ENCODE measurements at regions not wholly inside any gene's neighbourhood (a gene's known extent, or its start where the extent isn't known, plus 50 kb on each side); places are given as distances from the start of the nearest gene placed in this dataset.

DNA sequence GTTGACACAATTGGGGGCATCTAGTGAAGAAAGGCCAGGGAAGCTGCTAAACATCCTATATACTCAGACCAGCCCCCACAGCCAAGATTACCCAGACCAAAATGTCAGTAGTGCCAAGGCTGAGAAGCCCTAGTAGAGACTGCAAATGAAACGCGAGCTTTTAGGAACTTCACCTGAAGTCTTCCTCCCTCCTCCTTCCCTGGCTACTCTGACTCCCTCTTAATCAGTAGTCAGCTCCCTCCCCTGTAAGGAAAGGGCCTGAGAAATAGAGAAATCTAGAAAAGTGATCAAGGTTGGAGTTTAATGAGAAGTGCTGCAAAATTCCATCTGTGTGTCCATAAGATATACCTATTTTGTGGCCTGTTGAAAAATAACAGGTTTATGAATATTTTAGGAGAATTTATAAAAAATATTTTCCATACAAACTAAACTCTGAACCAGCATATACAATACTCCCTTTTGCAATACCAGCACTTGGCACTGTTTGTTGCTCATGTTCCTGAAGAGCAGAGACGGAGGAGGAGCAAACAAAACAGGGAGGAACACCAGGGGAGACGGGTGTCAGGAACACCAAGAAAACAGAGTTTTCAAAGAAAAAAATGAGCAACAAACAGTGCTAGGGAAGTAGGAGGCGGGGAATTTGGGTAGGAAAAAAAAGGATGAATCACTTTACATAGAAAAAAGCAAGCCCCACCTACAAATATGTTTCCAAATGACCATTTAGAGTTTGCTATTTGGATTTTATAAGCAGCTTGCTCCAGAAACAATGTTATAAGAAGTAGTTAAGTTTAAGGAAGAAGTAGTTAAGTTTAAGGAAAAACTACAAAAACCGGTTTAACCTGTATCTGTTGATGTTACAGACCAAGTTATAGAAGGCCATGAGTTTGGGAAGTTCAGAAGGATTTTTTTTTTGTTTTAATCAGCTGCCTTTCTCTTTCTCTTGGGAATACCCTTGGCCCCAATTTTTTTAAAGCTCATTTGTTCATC, 282.1 kb upstream of the GRIP1 start:
- FAIRE-seq, result no peak

DNA sequence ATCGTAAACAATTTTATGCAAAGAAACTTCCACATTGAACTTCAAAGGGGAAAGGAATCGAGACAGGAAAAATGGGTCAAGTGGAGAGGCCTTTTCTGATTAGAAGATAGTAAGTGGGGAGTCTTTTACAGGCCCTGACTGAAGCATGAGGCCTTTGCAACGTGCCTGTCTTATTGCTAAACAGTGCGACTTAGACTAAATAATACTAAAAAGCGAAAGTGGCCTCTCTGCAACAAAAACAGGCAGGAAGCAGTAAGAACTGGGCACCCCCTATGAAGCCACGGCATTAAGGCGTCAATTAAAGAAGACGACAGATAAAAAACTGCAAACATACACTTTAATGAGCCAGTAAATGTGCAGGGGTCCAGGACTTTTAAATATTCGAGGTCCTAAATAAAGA, 283.4 kb upstream of the GRIP1 start:
- FAIRE-seq, result no peak
- TF ChIP-seq POU2F2 (IDR thresholded peaks at IDR 0.05; ENCODE audit: low read depth, low read length) (no peak), POLR2AphosphoS5 (IDR thresholded peaks at IDR 0.05; ENCODE audit: low read depth, low read length) (no peak), SPI1 (IDR thresholded peaks at IDR 0.05; ENCODE audit: low read depth, low read length) (no peak), POLR2A (IDR thresholded peaks at IDR 0.05; ENCODE audit: low read depth, low read length) (no peak), PAX5 (IDR thresholded peaks at IDR 0.05; ENCODE audit: insufficient read depth, low read length, severe bottlenecking) (no peak), TAF1 (IDR thresholded peaks at IDR 0.05; ENCODE audit: low read depth, low read length) (no peak)
- DNase-seq (ENCODE audit: insufficient read length, low spot score), result no peak

More for the DNA sequence above, 282.1 kb upstream of the GRIP1 start:
- DNase-seq (ENCODE audit: insufficient read length, low spot score), result no peak
- no peak for TF ChIP-seq TAF1 (IDR thresholded peaks at IDR 0.05; ENCODE audit: low read depth, low read length)
- TF ChIP-seq PAX5 (IDR thresholded peaks at IDR 0.05; ENCODE audit: insufficient read depth, low read length, severe bottlenecking), result no peak
- no peak for TF ChIP-seq POLR2AphosphoS5 (IDR thresholded peaks at IDR 0.05; ENCODE audit: low read depth, low read length)
- TF ChIP-seq POU2F2 (IDR thresholded peaks at IDR 0.05; ENCODE audit: low read depth, low read length), result no peak
- TF ChIP-seq POLR2A (IDR thresholded peaks at IDR 0.05; ENCODE audit: low read depth, low read length), result no peak
- no peak for TF ChIP-seq SPI1 (IDR thresholded peaks at IDR 0.05; ENCODE audit: low read depth, low read length)

DNA sequence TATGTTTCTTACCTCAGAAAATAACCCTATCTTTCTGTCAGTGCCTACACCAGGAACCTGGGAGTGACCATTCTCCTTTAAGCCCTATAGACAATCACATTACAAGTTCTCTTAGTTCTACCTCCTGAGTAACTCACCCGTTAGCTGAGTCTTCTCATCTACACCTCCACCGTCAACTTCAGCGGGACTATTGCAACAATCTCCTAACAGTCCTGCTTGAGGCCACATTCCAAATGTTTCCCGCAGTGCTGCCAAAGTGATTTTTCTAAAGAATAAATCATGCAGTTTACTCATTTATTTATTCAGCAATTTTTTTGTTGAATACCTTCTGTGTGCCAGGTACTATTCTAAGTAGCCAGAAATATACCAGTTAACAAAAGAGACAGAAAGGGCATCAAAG, 285.0 kb upstream of the GRIP1 start:
- no peak for TF ChIP-seq POLR2A (IDR thresholded peaks at IDR 0.05; ENCODE audit: low read depth, low read length)
- no peak for TF ChIP-seq POU2F2 (IDR thresholded peaks at IDR 0.05; ENCODE audit: low read depth, low read length)
- no peak for FAIRE-seq
- no peak for DNase-seq (ENCODE audit: insufficient read length, low spot score)

DNA sequence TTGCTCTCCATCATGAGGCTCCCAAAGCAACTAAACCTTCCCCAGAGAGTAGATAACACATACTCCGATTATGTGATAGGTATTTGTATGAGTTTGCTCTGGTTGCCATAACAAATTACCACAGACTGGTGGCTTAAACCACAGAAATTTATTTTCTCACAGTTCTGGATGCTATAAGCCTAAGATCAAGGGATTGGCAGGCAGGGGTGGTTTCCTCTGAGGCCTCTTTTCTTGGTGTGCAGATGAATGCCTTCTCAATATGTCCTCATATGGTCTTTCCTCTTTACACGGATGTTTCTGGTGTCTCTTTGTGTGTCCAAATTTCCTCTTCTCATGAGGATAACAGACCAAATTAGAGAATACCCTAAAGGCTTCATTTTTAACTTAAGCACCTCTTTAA, 285.8 kb upstream of the GRIP1 start:
- DNase-seq (ENCODE audit: insufficient read length, low spot score) (no peak), FAIRE-seq (no peak)
- no peak for TF ChIP-seq TAF1 (IDR thresholded peaks at IDR 0.05; ENCODE audit: low read depth, low read length)

DNA sequence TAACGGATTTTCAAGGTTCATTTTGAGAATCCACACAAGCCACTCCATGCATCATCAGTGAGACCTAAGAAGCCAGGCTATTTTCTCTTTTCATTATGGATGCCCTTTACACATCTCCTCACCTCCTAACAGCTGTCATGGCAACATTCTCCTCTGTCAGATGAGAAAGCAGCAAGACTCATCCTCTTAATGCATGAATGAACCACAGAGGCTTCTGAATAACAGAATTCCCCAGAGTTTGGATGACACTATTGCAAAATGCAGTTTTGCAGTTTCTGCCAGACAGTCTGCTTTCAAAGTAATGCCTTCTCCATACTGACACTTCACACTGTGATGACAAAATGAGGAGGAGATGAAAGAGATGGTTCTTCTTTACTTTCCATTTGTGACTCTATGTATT, 286.7 kb upstream of the GRIP1 start:
- no peak for DNase-seq (ENCODE audit: insufficient read length, low spot score)
- no peak for FAIRE-seq
- TF ChIP-seq POLR2A (IDR thresholded peaks at IDR 0.05; ENCODE audit: low read depth, low read length) (no peak), TAF1 (IDR thresholded peaks at IDR 0.05; ENCODE audit: low read depth, low read length) (no peak), POLR2AphosphoS5 (IDR thresholded peaks at IDR 0.05; ENCODE audit: low read depth, low read length) (no peak), POU2F2 (IDR thresholded peaks at IDR 0.05; ENCODE audit: low read depth, low read length) (no peak), SPI1 (IDR thresholded peaks at IDR 0.05; ENCODE audit: low read depth, low read length) (no peak), PAX5 (IDR thresholded peaks at IDR 0.05; ENCODE audit: insufficient read depth, low read length, severe bottlenecking) (no peak)

DNA sequence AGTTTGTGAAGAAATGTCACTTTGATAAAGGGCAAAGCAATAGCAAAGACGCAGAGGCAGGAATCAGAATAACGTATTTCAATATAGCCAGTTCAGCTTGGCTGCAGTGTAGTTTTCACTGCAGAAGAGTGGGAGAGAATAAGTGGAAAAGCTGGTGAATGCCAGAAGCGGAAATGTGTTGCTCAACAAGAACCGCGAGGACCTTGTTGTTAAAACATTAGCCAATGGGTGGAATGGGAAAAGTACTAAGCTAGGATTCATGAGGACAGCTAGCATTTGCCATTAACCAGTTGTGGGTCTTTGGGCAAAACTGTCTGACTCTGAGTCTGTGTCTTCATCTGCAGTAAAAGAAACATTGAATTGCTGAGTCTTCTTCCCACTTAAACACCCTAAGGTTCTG, 292.9 kb upstream of the GRIP1 start:
- TF ChIP-seq TAF1 (IDR thresholded peaks at IDR 0.05; ENCODE audit: low read depth, low read length) (no peak), POU2F2 (IDR thresholded peaks at IDR 0.05; ENCODE audit: low read depth, low read length) (no peak), SPI1 (IDR thresholded peaks at IDR 0.05; ENCODE audit: low read depth, low read length) (no peak), POLR2A (IDR thresholded peaks at IDR 0.05; ENCODE audit: low read depth, low read length) (no peak), PAX5 (IDR thresholded peaks at IDR 0.05; ENCODE audit: insufficient read depth, low read length, severe bottlenecking) (no peak), POLR2AphosphoS5 (IDR thresholded peaks at IDR 0.05; ENCODE audit: low read depth, low read length) (no peak)
- no peak for DNase-seq (ENCODE audit: insufficient read length, low spot score)
- FAIRE-seq, result no peak

DNA sequence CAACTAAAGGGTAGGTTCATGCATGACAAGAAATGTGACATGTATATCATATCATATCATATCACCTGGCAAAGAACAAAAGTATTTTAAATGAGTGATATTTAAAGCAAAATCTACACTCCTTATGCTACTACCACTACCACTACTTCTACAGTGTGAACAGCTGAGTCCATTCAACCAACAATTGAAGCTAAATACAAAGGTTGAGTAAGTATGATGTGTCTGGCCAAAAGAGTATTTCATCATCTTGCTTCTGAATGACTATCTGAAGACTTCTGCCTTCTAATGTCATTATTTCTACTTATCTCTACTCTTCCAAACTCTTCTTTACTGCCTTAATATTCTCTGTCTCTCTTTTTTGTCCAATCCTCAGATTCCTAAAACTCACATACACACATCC, 292.6 kb upstream of the CAND1 start:
- no peak for DNase-seq (ENCODE audit: insufficient read length, low spot score)
- no peak for TF ChIP-seq POLR2A (IDR thresholded peaks at IDR 0.05; ENCODE audit: low read depth, low read length)
- TF ChIP-seq SPI1 (IDR thresholded peaks at IDR 0.05; ENCODE audit: low read depth, low read length), result no peak
- no peak for FAIRE-seq

DNA sequence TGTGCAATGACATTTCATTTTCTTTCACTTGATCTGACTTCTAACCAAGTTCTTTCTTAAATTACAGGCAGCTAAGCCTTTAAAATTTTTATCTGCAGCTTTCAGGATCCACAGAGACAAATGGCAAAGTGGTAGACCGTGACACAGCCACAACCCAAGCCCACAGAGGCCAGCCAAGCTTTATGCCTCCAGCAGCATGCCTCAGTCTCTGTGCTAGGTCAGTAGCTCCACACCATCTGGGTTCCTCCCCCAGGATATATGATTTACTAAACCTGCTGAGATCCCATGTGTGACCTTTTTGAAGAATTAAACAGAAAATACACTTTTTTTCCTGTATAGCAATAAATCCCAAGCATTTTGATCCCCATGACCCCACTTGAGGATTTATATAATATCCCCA, 290.4 kb upstream of the CAND1 start:
- FAIRE-seq, result no peak
- TF ChIP-seq POLR2AphosphoS5 (IDR thresholded peaks at IDR 0.05; ENCODE audit: low read depth, low read length) (no peak), PAX5 (IDR thresholded peaks at IDR 0.05; ENCODE audit: insufficient read depth, low read length, severe bottlenecking) (no peak), POU2F2 (IDR thresholded peaks at IDR 0.05; ENCODE audit: low read depth, low read length) (no peak), POLR2A (IDR thresholded peaks at IDR 0.05; ENCODE audit: low read depth, low read length) (no peak), TAF1 (IDR thresholded peaks at IDR 0.05; ENCODE audit: low read depth, low read length) (no peak), SPI1 (IDR thresholded peaks at IDR 0.05; ENCODE audit: low read depth, low read length) (no peak)

DNA sequence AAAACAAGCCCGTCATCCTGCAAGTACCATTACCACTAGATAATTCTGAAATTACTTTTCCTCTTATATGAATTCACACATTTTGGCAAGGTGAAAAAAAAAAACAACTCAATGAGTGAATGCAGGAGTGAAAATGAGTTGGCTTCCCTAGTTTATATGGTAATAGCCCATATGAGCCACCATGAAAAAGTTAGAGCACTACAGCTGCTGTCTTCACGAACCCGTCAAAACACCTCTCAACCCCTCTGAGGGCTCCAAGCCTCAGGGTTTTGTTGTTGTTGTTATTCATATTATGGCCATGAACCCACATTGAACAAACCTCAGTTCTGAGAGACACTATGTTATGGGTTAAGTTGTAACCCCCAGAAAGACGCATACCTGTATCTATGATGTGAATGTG, 289.9 kb upstream of the CAND1 start:
- FAIRE-seq, result no peak
- TF ChIP-seq POLR2A (IDR thresholded peaks at IDR 0.05; ENCODE audit: low read depth, low read length) (no peak), SPI1 (IDR thresholded peaks at IDR 0.05; ENCODE audit: low read depth, low read length) (no peak), POLR2AphosphoS5 (IDR thresholded peaks at IDR 0.05; ENCODE audit: low read depth, low read length) (no peak), PAX5 (IDR thresholded peaks at IDR 0.05; ENCODE audit: insufficient read depth, low read length, severe bottlenecking) (no peak), TAF1 (IDR thresholded peaks at IDR 0.05; ENCODE audit: low read depth, low read length) (no peak), POU2F2 (IDR thresholded peaks at IDR 0.05; ENCODE audit: low read depth, low read length) (no peak)

More for the DNA sequence above, 290.4 kb upstream of the CAND1 start:
- DNase-seq (ENCODE audit: insufficient read length, low spot score), result no peak

DNA sequence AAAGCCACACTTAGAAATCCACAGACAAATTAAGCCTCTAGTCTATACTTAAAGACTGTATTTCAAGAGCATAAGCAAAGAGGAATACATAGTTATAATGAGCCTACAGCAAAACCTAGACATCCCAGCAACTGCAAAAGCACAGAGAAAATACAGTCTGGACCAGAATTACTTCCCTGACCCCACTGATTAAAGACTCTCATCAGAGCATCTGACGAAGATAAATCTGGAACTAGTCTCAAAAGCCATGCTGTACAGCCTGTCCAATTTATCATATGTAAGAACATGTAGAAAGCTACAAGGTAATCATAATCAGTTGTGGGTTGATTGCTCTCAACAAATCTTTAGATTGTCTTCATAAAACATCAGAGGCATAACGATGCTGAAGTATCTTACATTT, 285.1 kb upstream of the CAND1 start:
- TF ChIP-seq POU2F2 (IDR thresholded peaks at IDR 0.05; ENCODE audit: low read depth, low read length) (no peak), PAX5 (IDR thresholded peaks at IDR 0.05; ENCODE audit: insufficient read depth, low read length, severe bottlenecking) (no peak), POLR2AphosphoS5 (IDR thresholded peaks at IDR 0.05; ENCODE audit: low read depth, low read length) (no peak), POLR2A (IDR thresholded peaks at IDR 0.05; ENCODE audit: low read depth, low read length) (no peak), TAF1 (IDR thresholded peaks at IDR 0.05; ENCODE audit: low read depth, low read length) (no peak), SPI1 (IDR thresholded peaks at IDR 0.05; ENCODE audit: low read depth, low read length) (no peak)
- no peak for FAIRE-seq
- no peak for DNase-seq (ENCODE audit: insufficient read length, low spot score)

More for the DNA sequence above, 289.9 kb upstream of the CAND1 start:
- DNase-seq (ENCODE audit: insufficient read length, low spot score), result no peak

Data from GM12891 (cell line).